Activated T-helper 1 cell treated with anti-CD3 and anti-CD28 coated beads, Interleukin-12 subunit alpha, Interleukin-12 subunit beta, Interleukin-2, Interleukin-4 antibody, amounts not matched to agents 30 ng/mL and 10 ng/mL and 1 ng/mL, durations not matched to agents 14 hours and 24 hours and 36 hours (primary cell): ENCODE measurements at regions not wholly inside any gene's neighbourhood (a gene's known extent, or its start where the extent isn't known, plus 50 kb on each side); places are given as distances from the start of the nearest gene placed in this dataset.

Experiments used
- DNase-seq: peaks from one replicate; pipeline ENCODE4 v3.0.0; 2021; ENCODE audit warnings: low spot score
- H3K27ac Mint-ChIP-seq: one replicate; pipeline ENCODE4 v1.8.0; 2021; ENCODE audit warnings: mild to moderate bottlenecking, mixed read lengths
- H3K27me3 Mint-ChIP-seq: one replicate; pipeline ENCODE4 v1.8.0; 2022; ENCODE audit warnings: mild to moderate bottlenecking, moderate library complexity, mixed read lengths; ENCODE audit not compliant: insufficient read depth
- H3K36me3 Mint-ChIP-seq: one replicate; pipeline ENCODE4 v1.8.0; 2021; ENCODE audit warnings: low read depth, mixed read lengths
- H3K4me1 Mint-ChIP-seq: one replicate; pipeline ENCODE4 v1.8.0; 2021; ENCODE audit warnings: low read depth, mixed read lengths
- H3K4me3 Mint-ChIP-seq: one replicate; pipeline ENCODE4 v1.8.0; 2021; ENCODE audit warnings: mild to moderate bottlenecking, moderate library complexity, mixed read lengths
- H3K9me3 Mint-ChIP-seq: one replicate; pipeline ENCODE4 v1.8.0; 2021; ENCODE audit warnings: mixed read lengths
- intact Hi-C: fragments of 100-400 bp; cut with micrococcal nuclease; formaldehyde crosslinking; loops from one replicate; pipeline ENCODE4 v1.15.1; 2024

- Mint-ChIP-seq H3K27me3 (no peaks in the 10 kb centered on the region), H3K4me1 (no peaks in the 10 kb centered on the region), H3K4me3 (no peak overlapping the region), H3K9me3 (peaks cover 4% of the 10 kb centered on the region), H3K27ac (no peak overlapping the region), H3K36me3 (no peaks in the 10 kb centered on the region)
- intact Hi-C loops, result no loop called here
- no peak for DNase-seq
These were observed 82.2 kb upstream of the SLC6A6 start for GRCh38 chr3:14320219-14320618.

- intact Hi-C loops, result no loop called here
- Mint-ChIP-seq H3K4me1 (no peaks in the 10 kb centered on the region), H3K27me3 (no peaks in the 10 kb centered on the region), H3K9me3 (peaks cover 4% of the 10 kb centered on the region), H3K27ac (no peak overlapping the region), H3K36me3 (no peaks in the 10 kb centered on the region), H3K4me3 (no peak overlapping the region)
- DNase-seq, result no peak
These were observed 80.4 kb upstream of the SLC6A6 start for GRCh38 chr3:14322001-14322400.

GRCh38 chr3:14322667-14323295 is 79.6 kb upstream of the SLC6A6 start:
- intact Hi-C loops, result no loop called here
- no peak for DNase-seq
- Mint-ChIP-seq H3K36me3 (no peaks in the 10 kb centered on the region), H3K4me3 (no peak overlapping the region), H3K27ac (no peak overlapping the region), H3K27me3 (no peaks in the 10 kb centered on the region), H3K4me1 (no peaks in the 10 kb centered on the region), H3K9me3 (peaks cover 4% of the 10 kb centered on the region)

- no peaks in the 10 kb centered on the region for H3K36me3 Mint-ChIP-seq
- H3K9me3 Mint-ChIP-seq, result peaks cover 4% of the 10 kb centered on the region
- no peak overlapping the region for H3K4me3 Mint-ChIP-seq
- H3K27ac Mint-ChIP-seq, result no peak overlapping the region
- intact Hi-C loops, result no loop called here
- H3K27me3 Mint-ChIP-seq, result no peaks in the 10 kb centered on the region
- no peak for DNase-seq
- no peaks in the 10 kb centered on the region for H3K4me1 Mint-ChIP-seq
These were observed 78.8 kb upstream of the SLC6A6 start for GRCh38 chr3:14323401-14324223.

- H3K4me3 Mint-ChIP-seq, result no peak overlapping the region
- intact Hi-C loops, result no loop called here
- H3K27me3 Mint-ChIP-seq, result no peaks in the 10 kb centered on the region
- no peak overlapping the region for H3K27ac Mint-ChIP-seq
- H3K36me3 Mint-ChIP-seq, result no peaks in the 10 kb centered on the region
- no peak for DNase-seq
- no peaks in the 10 kb centered on the region for H3K4me1 Mint-ChIP-seq
- H3K9me3 Mint-ChIP-seq, result peaks cover 4% of the 10 kb centered on the region
These were observed 78.0 kb upstream of the SLC6A6 start for GRCh38 chr3:14324224-14324944.

GRCh38 chr3:14328422-14328821 is 74.0 kb upstream of the SLC6A6 start:
- H3K4me3 Mint-ChIP-seq, result no peak overlapping the region
- intact Hi-C loops, result no loop called here

GRCh38 chr3:14329116-14329830 is 73.1 kb upstream of the SLC6A6 start:
- H3K27me3 Mint-ChIP-seq, result no peaks in the 10 kb centered on the region
- H3K9me3 Mint-ChIP-seq, result no peaks in the 10 kb centered on the region
- H3K4me3 Mint-ChIP-seq, result no peak overlapping the region
- intact Hi-C loops, result no loop called here
- no peak overlapping the region for H3K27ac Mint-ChIP-seq
- DNase-seq, result no peak
- no peaks in the 10 kb centered on the region for H3K36me3 Mint-ChIP-seq
- H3K4me1 Mint-ChIP-seq, result no peaks in the 10 kb centered on the region

More at GRCh38 chr3:14328422-14328821, 74.0 kb upstream of the SLC6A6 start:
- no peaks in the 10 kb centered on the region for H3K4me1 Mint-ChIP-seq
- no peaks in the 10 kb centered on the region for H3K27me3 Mint-ChIP-seq
- H3K9me3 Mint-ChIP-seq, result no peaks in the 10 kb centered on the region
- no peaks in the 10 kb centered on the region for H3K36me3 Mint-ChIP-seq
- no peak for DNase-seq
- H3K27ac Mint-ChIP-seq, result no peak overlapping the region

- intact Hi-C loops, result no loop called here
- no peaks in the 10 kb centered on the region for H3K4me1 Mint-ChIP-seq
- no peak overlapping the region for H3K27ac Mint-ChIP-seq
- H3K27me3 Mint-ChIP-seq, result no peaks in the 10 kb centered on the region
- H3K36me3 Mint-ChIP-seq, result no peaks in the 10 kb centered on the region
- no peak for DNase-seq
- no peak overlapping the region for H3K4me3 Mint-ChIP-seq
- no peaks in the 10 kb centered on the region for H3K9me3 Mint-ChIP-seq
These were observed 72.6 kb upstream of the SLC6A6 start for GRCh38 chr3:14329842-14330241.

- no peaks in the 10 kb centered on the region for H3K9me3 Mint-ChIP-seq
- no peaks in the 10 kb centered on the region for H3K27me3 Mint-ChIP-seq
- H3K36me3 Mint-ChIP-seq, result no peaks in the 10 kb centered on the region
- no peak overlapping the region for H3K4me3 Mint-ChIP-seq
- no peaks in the 10 kb centered on the region for H3K4me1 Mint-ChIP-seq
- DNase-seq, result no peak
- intact Hi-C loops, result no loop called here
- no peak overlapping the region for H3K27ac Mint-ChIP-seq
These were observed 71.9 kb upstream of the SLC6A6 start for GRCh38 chr3:14330508-14330907.

GRCh38 chr3:14331251-14331650 is 71.2 kb upstream of the SLC6A6 start:
- H3K4me3 Mint-ChIP-seq, result no peak overlapping the region
- H3K4me1 Mint-ChIP-seq, result no peaks in the 10 kb centered on the region
- H3K27ac Mint-ChIP-seq, result no peak overlapping the region
- H3K36me3 Mint-ChIP-seq, result no peaks in the 10 kb centered on the region
- intact Hi-C loops, result no loop called here
- no peaks in the 10 kb centered on the region for H3K9me3 Mint-ChIP-seq
- no peaks in the 10 kb centered on the region for H3K27me3 Mint-ChIP-seq
- DNase-seq, result no peak

- no peaks in the 10 kb centered on the region for H3K36me3 Mint-ChIP-seq
- intact Hi-C loops, result no loop called here
- no peaks in the 10 kb centered on the region for H3K9me3 Mint-ChIP-seq
- no peaks in the 10 kb centered on the region for H3K27me3 Mint-ChIP-seq
- no peak for DNase-seq
- H3K4me3 Mint-ChIP-seq, result no peak overlapping the region
- no peaks in the 10 kb centered on the region for H3K4me1 Mint-ChIP-seq
- no peak overlapping the region for H3K27ac Mint-ChIP-seq
These were observed 70.0 kb upstream of the SLC6A6 start for GRCh38 chr3:14332392-14332791.

GRCh38 chr3:14333215-14333614 is 69.2 kb upstream of the SLC6A6 start:
- H3K27me3 Mint-ChIP-seq, result no peaks in the 10 kb centered on the region
- no peaks in the 10 kb centered on the region for H3K4me1 Mint-ChIP-seq
- no peaks in the 10 kb centered on the region for H3K9me3 Mint-ChIP-seq
- H3K27ac Mint-ChIP-seq, result no peak overlapping the region
- intact Hi-C loops, result no loop called here
- no peak for DNase-seq
- no peak overlapping the region for H3K4me3 Mint-ChIP-seq
- H3K36me3 Mint-ChIP-seq, result no peaks in the 10 kb centered on the region

GRCh38 chr3:14333621-14334020 is 68.8 kb upstream of the SLC6A6 start:
- Mint-ChIP-seq H3K9me3 (no peaks in the 10 kb centered on the region), H3K27ac (no peak overlapping the region), H3K4me3 (no peak overlapping the region), H3K36me3 (no peaks in the 10 kb centered on the region), H3K27me3 (no peaks in the 10 kb centered on the region), H3K4me1 (no peaks in the 10 kb centered on the region)
- DNase-seq, result no peak
- intact Hi-C loops, result no loop called here
